Right lung (tissue), 2 donors: ENCODE measurements at regions not wholly inside any gene's neighbourhood (a gene's known extent, or its start where the extent isn't known, plus 50 kb on each side); places are given as distances from the start of the nearest gene placed in this dataset.
"Not testable (repeated sequence)": the region's sequence is repeated elsewhere in the genome, so short reads cannot be mapped to it uniquely, and the experiment has no call there.

Experiments
- DNase-seq, 2 donors: peaks; one replicate each; pipeline ENCODE4 v3.0.0-alpha.2; 2013

- no peak for DNase-seq
These were observed 79.6 kb upstream of the LAPTM4A start for GRCh38 chr2:20130821-20131645.

- DNase-seq: no peak
These were observed 78.7 kb upstream of the LAPTM4A start for GRCh38 chr2:20130160-20130560.

GRCh38 chr2:20129331-20130159 lies 78.1 kb upstream of the LAPTM4A start:
- DNase-seq: no peak

- DNase-seq: no peak
These were observed 77.3 kb upstream of the LAPTM4A start for GRCh38 chr2:20128506-20129330.

GRCh38 chr2:20126469-20126868 lies 75.0 kb upstream of the LAPTM4A start:
- DNase-seq: no peak

- DNase-seq: no peak
These were observed 74.6 kb upstream of the LAPTM4A start for GRCh38 chr2:20126040-20126439.

- DNase-seq: no peak
These were observed 74.2 kb upstream of the LAPTM4A start for GRCh38 chr2:20125616-20126015.

GRCh38 chr2:20125164-20125563 lies 73.7 kb upstream of the LAPTM4A start:
- DNase-seq: no peak

GRCh38 chr2:20123871-20124594 lies 72.6 kb upstream of the LAPTM4A start:
- no peak for DNase-seq

GRCh38 chr2:20122864-20123263 lies 71.4 kb upstream of the LAPTM4A start:
- no peak for DNase-seq

- no peak for DNase-seq
These were observed 69.4 kb upstream of the LAPTM4A start for GRCh38 chr2:20120569-20121416.

GRCh38 chr2:20118051-20118450 lies 66.6 kb upstream of the LAPTM4A start:
- DNase-seq: no peak

- DNase-seq: no peak
These were observed 64.5 kb upstream of the LAPTM4A start for GRCh38 chr2:20115902-20116301.

GRCh38 chr2:20115374-20115773 lies 63.9 kb upstream of the LAPTM4A start:
- DNase-seq: no peak

GRCh38 chr2:20113986-20114938 lies 62.8 kb upstream of the LAPTM4A start:
- DNase-seq: no peak

GRCh38 chr2:20113004-20113796 lies 61.8 kb upstream of the LAPTM4A start:
- no peak for DNase-seq

GRCh38 chr2:20112361-20112760 lies 60.9 kb upstream of the LAPTM4A start:
- DNase-seq: not testable (repeated sequence)
